NCI-H524 treated with DMSO at 0.1 percent for 48 hours (cell line): ENCODE measurements at regions not wholly inside any gene's neighbourhood (a gene's known extent, or its start where the extent isn't known, plus 50 kb on each side); places are given as distances from the start of the nearest gene placed in this dataset.
A peak's percentile ranks its signal among the peaks of the same experiment; 100 is the strongest.

Experiments
- DNase-seq: peaks from one replicate; lab custom pipeline; 2025; lab: John Stamatoyannopoulos, UW

DNA sequence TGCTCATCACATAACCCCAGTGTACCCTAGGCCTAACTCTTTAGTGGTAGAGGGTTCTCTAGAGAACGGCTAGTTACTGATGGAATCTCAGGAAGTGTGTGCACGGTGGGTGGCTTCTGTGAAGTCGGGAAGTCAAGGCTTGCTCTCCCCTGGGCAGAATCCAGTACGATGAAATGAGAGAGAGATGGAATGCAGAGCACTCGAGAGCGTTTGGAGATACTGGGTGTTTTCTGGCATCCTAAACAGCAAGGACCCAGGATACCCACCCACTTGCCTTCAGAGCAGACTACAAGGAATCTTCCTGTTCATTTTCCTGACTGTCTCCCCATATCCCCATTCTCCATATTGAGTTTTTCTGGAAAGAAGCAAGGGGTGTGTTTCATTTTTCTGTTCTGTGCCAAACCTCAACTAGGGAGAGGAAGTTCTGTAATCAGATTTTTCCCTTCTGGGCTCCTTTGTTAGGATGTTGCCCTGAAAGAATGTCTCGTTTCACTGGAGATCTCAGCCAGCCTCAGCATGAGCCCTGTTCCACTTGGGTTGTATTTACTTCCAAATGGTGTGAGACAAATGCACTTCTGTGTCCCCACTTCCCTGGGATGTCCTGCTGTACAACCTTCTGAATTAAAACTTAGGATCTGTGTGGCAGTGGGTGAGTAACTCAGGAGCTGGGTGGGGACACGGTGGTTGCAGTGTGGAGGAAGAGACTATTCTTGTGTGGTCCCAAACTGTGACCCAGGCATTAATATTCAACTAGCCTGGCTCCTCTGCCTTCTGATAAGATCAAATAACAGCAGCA lies 108.9 kb upstream of the SPRY4 start:
- DNase-seq, result no peak

DNA sequence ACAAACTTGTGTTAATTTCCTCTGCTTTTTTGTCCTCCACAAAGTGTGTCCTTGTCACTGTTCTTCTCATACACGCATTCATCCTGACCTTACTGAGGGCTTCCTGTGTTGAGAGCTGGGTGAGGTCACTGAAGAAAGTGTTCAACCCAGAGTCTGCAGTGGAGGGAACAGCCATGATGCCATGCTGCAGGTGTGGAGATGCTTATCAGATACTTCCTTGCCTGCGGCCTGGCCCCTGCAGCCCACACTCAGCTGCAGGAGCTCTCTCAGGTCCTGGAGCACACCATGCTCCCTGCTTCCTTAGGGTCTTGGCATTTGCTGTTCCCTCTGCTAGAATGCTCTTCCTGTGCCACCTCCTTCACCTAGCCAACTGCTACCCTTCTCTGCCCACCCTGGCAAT lies 108.1 kb upstream of the SPRY4 start:
- no peak for DNase-seq

DNA sequence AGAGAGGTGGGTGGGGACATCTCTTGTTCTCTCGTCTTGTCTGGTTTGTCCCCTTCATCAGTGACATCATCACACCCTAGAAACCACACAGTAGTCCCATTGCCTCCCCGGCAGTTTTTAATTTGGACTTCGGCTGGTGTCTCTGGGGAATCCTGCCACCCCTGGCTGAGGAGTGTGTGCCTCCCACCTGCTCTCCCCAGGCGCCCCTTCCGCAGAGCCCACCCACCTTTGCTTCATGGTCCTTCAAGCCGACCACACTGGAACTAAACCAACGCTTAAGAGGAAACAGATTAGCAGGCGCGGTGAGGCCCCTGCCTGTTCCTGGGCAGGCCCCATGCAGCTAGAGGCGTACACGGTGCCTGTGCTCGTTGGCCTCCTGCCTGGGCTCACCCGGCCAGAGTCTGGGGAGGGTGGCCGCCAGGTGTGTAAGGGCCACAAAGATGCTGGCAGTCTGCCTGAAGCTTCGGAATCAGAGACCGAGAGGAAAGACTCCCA lies 107.6 kb upstream of the SPRY4 start:
- no peak for DNase-seq

DNA sequence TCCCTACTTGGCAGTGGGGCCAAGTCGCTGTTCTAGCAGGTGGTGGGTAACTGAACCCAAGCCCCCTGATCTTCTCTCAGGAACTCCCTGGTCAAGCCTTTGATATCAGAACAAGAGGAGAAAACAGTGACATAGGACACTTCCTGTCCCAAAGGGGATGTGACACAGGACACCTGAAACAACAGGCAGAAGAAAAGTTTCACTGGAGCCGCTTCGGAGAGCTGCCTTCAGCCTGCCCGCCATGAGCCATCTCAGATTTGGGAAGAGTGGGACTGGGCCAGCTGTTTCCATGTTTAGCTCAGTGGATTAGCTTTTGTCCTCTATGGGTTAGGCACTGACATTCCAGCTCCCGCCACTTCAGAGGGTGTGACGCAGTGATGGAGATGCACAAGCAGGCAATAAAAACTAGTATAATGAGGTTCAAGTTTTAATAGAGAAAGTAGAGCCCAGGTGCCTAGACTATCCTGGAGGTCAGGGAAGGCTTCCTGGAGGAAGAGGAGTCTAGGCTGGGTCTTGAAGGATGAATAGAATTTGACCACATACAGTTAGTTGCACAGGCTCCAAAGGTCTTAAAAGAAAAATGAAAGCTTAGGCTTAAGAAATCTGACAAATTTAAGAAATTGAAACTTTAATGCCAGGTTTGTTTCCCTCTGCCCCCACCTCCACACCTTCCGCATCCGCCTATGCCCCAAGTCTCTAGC lies 104.1 kb upstream of the SPRY4 start:
- peak; percentile 8 for DNase-seq

DNA sequence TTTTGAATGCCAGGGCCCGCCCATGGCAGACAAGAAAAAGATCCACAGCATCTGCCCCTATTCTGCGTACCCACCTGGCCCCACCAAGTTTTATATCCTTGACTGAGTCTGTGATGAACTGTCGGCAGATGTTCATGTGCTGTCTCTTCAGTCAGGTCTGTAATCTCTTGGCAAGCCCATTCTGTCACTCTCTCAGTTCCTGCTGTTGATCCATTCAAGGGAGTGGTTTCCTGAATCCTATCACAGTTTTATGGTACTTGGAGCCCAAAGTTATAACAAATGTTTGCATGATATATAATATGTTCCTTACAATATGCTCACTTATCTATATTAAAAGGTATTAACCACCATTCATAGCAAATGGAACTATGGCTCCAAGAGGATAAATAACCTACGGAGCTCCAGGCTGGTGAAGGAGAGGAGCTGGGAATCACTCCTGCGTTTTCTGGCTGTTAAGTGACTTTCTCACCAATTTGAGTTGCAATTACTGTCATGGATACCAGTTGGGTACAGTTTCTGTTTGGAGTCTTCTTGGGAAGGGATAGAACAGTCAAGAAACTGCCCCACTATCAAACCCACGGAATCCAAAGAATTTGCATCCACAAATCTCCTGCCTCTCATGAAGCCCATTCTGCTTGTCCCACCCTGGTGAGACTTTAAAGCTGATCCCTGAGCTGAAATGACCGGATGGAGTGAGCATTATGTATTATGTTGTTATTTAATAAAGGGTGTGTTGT lies 103.4 kb upstream of the SPRY4 start:
- DNase-seq, result peak; percentile 91

DNA sequence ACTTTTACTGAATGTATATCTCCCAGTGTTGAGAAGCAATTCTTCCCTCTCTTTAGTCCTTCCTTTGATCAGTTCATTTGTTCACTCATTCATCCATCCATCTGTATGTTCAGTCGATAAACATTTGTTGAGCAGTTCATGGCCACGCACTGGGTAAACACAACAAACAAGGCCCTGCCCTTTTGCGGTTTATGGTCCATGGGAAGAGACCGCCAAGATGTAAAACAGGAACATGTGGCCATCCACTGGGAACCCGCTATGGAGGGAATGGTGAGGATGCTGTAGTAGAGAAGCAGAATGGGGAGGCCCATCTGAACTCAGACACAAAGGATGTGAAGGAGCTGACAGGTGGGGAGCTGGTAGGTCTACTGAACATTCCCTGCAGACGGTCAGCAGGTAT lies 102.7 kb upstream of the SPRY4 start:
- no peak for DNase-seq

DNA sequence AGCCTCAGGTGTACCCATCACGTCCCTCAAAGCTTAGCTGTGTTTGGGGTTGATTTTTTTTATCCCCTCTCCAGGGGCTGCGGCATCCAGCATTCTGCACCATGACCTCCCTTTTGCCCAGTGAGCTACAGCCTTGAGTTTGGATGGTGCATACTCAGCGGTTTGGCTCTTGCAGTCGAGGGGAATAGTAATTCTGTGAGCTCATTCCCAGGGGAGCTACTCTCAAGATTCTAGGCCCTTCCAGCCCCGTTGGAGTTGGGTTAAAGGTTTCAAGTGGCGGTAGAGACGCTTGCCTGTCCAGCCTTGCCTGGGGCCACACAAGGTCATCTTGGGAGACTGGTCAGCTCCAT lies 102.2 kb upstream of the SPRY4 start:
- no peak for DNase-seq

DNA sequence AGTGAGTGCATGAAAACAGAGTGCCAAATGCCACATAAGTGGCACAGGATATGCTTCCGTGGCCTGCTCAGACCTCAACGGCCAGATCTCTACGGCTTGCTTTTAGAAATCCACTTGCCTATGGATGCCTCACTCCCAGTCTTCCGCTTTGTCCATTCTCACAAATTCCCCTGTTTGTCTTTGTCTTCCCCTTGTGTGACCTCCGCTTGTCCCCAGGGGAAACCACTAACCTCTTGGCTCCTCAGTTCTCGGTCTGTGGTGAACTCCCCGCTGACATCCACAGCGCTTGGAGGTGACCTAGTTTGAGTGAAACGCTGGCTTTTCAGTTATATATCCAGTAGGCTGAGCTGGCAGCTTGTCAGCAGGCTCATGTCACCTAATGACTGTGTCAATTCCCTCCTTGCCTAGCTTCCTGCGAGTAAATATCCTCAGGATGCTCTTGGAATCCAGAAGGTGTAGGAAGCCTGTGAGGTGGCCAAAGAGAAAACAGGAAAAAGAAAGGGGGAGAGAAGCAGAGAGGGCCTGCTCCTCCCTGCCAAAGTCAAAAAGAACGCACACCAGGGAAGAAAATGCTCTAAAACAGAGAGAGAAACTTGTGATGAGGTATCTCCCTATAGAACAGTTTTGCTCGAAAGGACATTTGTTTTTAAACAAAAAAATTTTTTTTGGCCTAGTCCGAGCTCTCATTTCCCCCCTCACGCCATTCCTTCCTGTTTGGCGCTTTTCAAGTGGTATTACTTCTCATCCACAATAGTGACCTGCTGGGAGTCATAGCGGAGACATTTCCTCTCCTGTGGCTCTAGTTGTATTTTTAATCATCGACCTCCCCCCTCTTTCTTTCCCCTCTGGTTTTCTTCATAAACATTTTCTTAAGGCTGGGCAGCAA lies 101.6 kb upstream of the SPRY4 start:
- no peak for DNase-seq

DNA sequence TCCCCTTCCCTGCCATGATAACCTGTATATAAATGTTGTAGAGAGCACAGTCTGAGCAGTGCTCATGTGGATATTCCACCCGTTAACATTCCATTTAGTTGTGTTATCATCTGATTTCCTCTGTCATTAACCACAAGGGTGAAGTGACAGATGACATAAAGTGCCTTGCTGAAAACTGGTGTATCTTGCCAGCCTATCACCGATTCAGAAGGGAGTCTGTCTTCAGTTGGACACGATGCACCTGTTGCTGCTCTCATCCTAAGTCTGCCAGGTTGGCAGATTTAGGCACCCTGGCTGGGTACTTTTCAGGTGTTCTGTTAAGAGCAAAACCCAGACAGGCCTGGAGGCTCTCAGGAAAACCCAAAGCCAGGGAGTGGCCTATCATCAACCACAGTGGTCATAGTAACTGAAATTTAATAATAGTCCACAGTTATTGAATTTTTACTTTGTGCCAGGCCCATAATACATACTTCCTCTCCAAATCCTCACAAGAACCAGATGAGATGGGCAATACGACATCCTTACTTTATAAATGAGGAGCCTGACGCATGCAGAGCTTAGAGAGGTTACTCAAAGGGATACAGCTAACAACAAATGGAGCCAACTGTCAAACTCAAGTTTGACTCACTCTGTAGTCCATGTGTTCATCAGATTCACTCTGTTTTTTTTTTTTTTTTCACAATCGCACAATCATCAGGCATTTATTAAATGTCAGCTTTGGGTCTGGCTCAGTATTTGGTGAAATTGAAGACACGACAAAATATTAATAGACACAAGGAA lies 100.7 kb upstream of the SPRY4 start:
- no peak for DNase-seq

DNA sequence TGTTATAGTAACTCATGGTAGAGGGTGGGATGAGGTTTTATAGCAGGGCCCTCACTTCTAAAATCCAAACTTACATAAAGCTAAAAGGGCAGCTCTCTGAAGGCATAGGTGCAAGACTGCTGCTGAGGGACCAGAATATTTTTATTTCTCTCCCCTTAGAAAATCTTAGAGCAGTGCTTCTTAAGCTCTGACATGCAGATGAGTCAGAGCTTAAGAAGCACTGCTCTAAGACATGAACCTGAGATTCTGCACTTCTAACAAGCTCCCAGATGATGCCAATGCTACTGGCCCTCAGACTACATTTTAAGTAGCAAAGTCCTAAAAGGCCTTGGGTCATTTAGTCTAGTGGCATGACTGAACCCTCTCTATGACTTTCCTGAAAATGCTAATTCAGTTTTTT lies 97.6 kb upstream of the SPRY4 start:
- DNase-seq, result no peak

DNA sequence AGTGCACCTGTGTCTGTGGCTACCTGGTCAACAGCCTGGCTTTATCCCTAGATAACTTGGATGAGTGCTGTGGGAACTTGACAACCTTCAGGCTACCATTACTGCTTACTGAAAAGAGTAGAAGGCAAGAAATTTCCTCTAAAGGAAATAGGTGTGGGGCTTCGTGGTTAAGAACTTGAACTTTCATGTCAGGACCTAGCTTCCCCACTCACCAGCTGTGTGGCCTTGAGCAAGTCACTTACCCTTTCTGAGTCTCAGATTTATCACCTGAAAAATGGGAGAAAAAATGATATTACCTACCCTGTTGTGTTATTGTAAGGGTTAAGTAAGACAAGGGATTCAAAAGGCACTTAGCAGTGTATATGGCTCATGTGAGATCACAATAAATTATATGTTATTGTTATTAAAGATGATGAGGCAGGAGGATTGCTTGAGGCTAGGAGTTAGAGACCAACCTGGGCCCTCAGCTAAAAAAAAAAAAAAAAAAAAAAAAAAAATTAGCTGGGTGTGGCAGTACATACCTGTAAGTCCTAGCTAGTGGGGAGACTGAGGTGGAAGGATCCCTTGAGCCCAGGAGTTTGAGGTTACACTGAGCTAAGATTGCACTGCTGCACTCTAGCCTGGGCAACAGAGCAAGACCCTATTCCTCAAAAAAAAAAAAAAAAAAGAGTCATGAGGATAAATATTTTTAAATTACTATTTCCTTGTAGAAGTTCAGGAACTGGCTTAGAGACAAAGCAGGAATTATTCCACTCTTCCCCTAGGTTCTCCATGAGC lies 97.0 kb upstream of the SPRY4 start:
- no peak for DNase-seq

DNA sequence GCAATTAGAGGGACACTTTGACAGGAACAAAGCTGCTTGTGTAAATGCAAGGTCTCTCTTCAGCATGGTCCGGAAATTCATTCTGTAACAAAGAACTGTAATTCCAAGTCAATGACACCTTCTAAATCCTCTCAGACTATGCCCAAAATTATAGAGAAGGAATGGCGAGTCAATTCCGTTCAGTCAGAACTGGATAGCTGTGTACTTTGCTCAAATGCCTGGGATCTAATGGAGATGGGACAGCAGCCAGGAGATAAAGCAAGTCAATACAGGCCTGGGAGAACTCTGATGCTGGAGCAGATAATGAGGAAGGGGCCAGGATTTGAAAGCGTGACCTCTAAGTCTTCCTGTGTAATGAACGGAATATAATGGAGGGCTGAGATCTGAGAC lies 96.4 kb upstream of the SPRY4 start:
- DNase-seq, result no peak

DNA sequence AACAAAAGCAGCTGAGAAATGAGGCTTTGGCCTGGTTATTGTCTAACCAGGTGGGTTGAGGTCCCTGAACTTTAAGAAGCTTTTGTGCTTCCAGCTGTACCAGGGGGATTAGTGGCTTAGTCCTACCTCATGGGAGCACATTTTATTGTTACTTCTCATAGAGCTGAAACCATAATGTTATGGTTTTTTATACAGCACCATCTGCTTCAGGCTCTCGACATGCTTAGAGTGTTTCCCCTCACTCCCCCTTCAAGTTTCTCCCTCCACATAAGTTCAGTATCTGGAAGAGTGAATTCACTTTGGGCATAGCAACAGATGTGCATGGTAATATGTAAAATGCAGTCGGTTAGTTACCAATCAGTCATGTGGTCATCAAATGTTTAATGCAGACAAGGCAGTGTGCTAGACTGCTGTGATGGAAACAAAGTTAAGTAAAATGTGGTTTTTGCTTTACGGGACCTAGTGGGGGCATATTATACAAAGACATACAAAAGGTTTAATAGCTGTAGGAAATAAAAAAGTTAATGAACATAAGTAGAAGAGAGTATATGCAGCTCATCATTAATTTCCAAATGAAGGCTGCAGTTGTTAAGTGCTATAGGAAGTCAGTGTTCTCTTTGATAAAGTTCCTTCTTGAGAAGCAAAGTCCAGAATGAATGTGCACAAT lies 95.9 kb upstream of the SPRY4 start:
- DNase-seq, result peak; percentile 98

DNA sequence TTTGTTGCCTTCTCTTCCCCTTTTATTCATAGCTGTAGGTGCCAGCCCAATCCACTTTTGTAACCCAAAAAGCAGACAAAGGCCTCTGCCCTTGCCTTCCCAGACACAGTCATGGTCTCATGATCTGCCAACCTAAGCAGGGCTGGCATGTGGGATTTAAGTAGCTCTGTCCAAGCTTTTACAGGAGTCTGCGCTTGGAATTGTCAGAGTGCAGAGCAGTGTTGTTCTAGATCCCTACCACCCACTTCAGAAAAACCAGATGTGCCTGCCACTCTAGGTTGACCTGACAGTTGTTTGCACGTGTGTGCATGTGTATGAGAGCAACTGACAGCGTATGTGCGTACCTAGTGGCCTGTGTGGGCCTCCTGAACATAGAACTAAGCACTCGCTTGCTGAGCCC lies 87.8 kb upstream of the SPRY4 start:
- DNase-seq, result no peak

DNA sequence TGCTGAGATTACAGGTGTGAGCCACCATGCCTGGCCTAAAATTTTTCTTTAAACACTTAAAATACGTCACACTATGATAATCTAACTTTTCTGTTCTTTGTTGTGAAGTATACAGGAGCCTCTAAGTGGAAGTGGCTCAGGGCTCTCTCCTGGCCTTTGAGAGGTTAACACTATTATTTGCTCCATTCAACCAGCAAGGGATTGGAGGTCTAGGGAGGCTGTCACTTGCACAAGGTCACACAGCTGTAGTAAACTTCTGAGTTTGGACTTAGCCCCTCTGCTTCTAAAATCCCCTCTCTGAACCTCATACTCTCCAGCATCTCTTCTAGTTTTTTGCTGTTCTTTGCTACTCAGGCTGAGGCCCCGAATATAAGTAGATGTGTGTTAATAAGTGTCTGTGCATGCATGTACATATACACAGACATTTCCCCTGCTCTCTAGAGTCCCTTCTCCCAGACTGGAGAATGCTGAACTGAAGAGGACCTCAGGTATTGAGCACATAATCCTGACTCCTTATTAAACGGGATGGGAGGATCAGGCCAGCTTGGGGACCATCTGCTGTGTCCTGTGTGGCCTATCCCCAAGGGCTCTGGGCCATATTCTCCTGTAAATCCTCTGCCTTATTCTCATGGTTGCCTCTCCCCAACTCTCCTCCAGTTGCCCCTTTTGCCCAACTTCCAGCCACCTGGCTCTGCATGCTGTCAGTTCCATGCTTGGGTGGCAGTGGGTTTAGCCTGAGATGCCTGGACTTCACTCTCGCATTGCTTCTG lies 87.0 kb upstream of the SPRY4 start:
- peak; percentile 90 for DNase-seq

DNA sequence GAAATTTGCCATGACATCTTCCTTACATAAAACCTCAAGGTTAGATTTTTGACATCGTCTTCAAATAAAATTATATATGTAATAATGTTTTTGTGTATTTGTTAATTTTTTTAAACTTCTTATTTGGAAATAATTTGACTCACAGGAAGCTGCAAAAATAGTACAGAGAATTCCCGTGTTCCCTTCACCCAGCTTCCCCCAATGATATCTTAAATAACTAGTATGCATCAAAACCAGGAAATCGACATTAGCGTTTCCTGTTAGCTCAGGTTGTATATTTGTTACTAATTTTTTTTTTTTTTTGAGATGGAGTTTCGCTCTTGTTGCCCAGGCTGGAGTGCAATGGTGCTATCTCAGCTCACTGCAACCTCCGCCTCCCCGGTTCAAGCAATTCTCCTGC lies 86.3 kb upstream of the SPRY4 start:
- no peak for DNase-seq

DNA sequence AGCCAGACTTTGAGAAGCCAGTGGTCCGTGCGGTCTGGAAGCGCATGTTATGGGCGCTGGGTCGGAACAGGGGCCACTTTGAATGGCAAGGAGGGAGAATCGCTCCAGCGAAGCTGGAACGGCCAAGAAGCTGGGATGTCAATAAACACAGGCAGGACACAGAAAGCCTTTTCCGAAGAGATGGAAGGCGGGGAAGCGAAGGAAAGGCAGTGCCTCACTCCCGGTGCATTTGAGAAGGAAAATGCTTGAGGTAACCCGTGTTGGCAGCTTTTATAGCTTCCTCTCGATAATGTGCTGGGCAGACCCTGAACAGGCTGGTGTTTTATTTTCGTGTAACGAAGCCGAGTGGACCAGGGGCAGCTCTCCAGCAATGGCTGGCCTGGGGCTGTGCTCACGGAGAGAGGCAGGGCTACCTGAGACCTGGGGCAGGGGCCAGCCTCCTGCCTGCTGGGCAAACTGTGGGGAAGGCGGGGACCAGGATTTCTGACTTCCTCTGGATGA lies 84.2 kb upstream of the SPRY4 start:
- DNase-seq, result no peak

DNA sequence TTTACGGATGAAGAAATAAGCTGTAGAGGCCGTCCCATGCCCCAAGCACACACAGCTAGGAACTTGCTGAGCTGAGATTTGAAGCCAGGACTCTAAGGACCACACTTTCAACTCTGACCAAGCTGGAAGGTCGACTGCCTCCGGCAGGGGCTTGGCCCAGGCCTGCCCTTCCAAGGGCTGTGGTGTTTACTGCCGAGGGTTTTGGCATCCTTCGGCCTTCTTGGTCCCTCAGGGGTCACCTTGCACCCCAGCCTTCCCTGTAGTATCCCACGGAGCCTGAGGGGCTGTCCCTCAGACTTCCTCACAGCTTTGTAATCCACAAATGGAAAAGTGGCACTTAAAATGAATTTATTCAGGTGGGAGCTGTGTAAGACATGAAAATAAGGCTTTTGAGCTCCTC lies 83.7 kb upstream of the SPRY4 start:
- DNase-seq, result no peak
